Fibroblast of mammary gland (primary cell): ENCODE measurements at regions not wholly inside any gene's neighbourhood (a gene's known extent, or its start where the extent isn't known, plus 50 kb on each side); places are given as distances from the start of the nearest gene placed in this dataset.
A peak's percentile ranks its signal among the peaks of the same experiment; 100 is the strongest.

Experiments used
- DNase-seq: peaks from one replicate; pipeline ENCODE4 v3.0.0-alpha.2; 2010; ENCODE audit warnings: low read depth
- H3K4me3 ChIP-seq: 2 replicates; pipeline ENCODE4 v1.5.1; 2011; ENCODE audit warnings: low read depth, mild to moderate bottlenecking, low read length, moderate library complexity; ENCODE audit not compliant: control insufficient read depth
- TF ChIP-seq, protein P1 (sequence below): conservative IDR thresholded peaks from 2 replicates; pipeline ENCODE4 v1.5.1; 2011; ENCODE audit warnings: low read depth, low read length, inconsistent platforms; ENCODE audit not compliant: control insufficient read depth, insufficient read depth

DNA sequence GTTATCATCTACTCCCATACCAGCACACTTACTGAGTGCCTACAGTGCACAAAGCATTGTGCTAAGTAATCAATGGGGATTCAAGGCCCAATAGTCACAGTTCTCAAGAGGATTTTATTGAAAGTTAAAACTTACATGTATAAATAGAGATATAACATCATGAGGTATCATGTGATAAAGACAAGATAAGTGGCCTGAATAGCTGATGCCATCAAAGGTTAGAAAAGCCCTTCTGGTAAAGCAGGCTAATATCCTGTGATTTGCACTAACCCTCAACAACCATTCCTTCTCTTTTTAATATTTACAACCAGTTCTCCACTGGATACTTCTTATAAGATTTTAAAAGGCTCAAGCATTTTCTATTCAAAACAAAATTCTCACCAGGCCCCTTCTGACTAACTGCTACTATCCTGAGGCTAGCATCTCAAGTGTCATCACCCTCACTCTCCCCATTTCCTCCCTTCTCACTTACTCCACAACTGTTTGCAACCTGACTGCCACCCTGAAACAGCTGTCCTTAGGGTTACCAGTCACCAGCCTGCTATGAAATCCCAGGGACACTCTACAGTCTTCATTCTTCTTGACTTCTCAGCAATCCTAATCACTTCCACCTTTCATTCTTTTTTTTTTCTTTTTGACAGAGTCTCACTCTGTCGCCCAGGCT is 377.9 kb downstream of the ENC1 start:
- H3K4me3 ChIP-seq: no peak overlapping the region
- TF ChIP-seq, protein P1, sequence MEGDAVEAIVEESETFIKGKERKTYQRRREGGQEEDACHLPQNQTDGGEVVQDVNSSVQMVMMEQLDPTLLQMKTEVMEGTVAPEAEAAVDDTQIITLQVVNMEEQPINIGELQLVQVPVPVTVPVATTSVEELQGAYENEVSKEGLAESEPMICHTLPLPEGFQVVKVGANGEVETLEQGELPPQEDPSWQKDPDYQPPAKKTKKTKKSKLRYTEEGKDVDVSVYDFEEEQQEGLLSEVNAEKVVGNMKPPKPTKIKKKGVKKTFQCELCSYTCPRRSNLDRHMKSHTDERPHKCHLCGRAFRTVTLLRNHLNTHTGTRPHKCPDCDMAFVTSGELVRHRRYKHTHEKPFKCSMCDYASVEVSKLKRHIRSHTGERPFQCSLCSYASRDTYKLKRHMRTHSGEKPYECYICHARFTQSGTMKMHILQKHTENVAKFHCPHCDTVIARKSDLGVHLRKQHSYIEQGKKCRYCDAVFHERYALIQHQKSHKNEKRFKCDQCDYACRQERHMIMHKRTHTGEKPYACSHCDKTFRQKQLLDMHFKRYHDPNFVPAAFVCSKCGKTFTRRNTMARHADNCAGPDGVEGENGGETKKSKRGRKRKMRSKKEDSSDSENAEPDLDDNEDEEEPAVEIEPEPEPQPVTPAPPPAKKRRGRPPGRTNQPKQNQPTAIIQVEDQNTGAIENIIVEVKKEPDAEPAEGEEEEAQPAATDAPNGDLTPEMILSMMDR: no peak
- no peak for DNase-seq

DNA sequence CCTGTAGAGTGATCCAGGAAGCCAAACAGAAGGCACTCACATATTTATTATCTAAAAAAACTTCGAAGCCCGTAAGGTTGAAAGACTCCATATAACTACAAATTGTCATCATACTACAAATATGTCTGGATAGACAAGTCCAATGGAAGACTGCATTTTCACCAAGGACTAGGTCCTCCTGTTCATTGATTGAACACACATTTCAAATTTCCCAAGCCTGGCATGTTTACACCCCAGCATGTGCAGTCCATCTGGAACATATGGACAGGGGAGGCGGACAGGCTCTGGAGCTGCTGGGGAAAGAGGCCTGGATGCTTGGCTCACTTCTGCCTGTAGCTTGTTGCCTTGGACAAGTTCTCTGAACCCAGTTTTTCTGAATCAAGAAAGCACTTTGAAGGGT is 378.7 kb downstream of the ENC1 start:
- no peak overlapping the region for H3K4me3 ChIP-seq
- TF ChIP-seq, protein P1: no peak
- peak; percentile 63 for DNase-seq

DNA sequence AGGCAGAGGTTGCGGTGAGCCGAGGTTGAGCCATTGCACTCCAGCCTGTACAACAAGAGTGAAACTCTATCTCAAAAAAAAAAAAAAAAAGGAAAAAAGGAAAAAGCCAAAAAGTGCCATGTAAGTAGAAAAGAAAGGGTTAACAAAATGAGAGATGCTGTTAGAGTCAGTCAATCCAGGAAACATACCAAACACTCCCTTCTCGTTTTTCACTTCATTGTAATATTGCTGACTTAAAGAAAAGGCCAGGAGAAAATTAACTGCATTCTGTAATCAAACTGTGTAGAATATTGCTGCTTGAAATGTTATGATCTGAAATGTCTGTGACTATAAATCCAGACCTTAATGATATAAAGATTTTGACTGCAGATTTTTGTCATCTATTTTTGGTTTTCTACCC is 379.1 kb downstream of the ENC1 start:
- TF ChIP-seq, protein P1: no peak
- no peak for DNase-seq
- no peak overlapping the region for H3K4me3 ChIP-seq

DNA sequence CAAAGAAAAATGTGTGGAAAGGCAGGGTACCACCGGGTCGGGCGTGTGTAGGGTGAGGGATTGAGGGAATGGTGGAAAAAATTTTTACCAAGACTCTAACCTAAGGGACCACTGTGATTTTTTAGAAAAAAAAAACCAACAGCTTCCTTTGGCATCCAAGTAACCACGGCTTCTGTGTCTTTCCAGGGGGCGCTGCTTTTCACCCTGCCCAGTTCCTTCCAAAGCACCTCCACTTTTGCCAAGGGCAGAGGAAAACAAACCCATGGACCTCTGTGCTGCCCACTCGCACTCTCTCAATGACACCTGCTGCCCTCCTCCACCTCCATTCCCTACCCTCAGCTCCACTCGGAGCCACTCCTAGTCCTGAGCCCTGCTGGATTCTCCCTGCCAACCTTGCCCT is 381.0 kb downstream of the ENC1 start:
- DNase-seq: no peak
- no peak overlapping the region for H3K4me3 ChIP-seq
- TF ChIP-seq, protein P1: no peak

DNA sequence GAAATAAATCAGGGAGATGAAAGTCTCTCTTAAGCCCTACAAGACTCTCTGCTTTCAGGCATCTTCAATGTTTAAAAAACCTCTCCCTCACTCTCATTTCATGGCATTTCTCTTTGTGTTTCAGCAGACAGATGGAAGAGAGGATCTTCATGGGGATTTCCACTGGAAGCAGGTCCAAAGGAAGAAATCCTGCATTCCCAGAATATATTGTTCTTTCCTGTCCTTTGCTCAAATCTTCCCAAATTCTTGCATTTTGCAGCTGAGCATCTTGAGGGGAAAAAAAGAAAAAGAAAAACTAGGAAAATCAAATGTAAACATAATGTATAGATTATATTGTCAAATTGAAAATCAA is 382.2 kb downstream of the ENC1 start:
- DNase-seq: no peak
- TF ChIP-seq, protein P1: no peak

DNA sequence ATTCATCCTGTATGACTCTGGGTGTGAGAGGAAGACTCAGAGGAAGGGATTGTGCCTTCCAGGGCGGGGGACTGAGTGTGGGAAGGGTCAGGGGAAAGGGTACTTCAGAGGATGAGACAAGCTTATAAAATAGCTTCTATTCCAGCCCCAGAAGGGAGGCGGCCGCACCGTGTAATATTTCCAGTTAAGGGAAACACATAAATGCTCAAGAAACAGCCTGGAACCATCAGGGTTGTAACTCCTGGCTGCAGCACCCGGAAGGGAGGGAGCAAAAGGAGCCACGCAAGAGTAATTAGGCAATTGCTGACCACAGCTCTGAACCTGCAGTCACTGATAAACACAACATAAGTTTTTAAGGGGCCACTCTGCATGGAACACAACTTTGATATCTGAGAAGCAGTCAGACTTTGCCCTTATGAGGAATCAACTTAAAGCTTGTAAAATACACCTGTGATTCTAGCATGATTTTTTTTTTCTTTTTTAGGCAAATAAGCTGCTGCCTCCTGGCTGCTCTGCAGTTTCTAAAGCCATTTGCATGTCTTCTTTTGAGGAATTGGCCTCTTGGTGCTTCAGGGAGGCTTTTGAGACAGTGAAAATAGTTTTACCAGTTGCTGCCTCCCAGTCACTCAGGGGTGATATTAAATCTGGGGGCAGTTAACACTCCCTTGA is 382.7 kb downstream of the ENC1 start:
- TF ChIP-seq, protein P1: no peak
- peak; percentile 62 for DNase-seq
- H3K4me3 ChIP-seq: no peak overlapping the region

More for the DNA sequence above, 382.2 kb downstream of the ENC1 start:
- H3K4me3 ChIP-seq: no peak overlapping the region

DNA sequence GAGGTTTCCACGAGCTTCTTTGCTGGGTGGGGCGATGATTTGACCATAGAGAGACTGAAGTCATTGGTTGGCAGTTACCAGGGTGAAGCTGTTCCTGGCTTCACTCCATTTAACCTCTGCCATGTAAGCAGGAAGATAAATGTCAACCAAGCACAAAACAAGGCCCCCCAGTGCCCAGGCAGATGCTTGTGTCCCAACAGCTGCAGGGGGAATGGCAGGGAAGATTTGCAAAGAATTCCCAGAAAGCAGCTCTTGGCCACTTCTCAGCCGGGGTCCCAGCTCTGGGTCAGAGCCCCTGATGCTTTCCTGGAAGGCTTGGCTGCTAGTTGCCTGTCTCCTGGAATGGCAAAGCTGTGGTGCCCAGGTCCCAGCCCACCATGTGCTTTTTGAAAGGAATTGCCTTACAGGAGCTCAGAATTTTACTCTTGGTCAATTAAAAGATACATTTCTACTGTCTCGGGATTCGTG is 383.4 kb downstream of the ENC1 start:
- H3K4me3 ChIP-seq: no peak overlapping the region
- no peak for DNase-seq
- TF ChIP-seq, protein P1: no peak
